ENCODE measurements at regions not wholly inside any gene's neighbourhood (a gene's known extent, or its start where the extent isn't known, plus 50 kb on each side); places are given as distances from the start of the nearest gene placed in this dataset.

DNA sequence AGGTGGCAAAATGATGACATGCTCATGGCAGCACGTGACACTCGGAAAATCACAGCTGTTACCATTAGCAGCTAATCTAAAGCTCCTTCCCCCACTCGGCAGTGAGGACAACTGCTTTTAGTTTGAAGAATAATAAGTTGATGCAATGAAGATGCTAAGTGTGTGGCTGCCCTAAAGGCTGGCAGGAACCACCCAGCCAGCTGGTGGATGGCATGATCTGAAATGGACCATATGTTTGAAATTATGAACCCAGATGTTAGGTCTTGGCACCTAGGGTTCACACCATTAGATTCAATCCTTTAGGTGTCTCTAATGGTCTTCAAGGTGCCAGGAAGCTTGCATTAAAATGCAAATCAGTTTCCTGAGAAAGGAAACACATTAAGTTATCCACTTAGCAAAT, 230.1 kb downstream of the WDR11 start:
- ChIA-PET CTCF (no interaction called here), POLR2A (no interaction called here)
- Mint-ChIP-seq H3K4me3 (no peak overlapping the region), H3K4me1 (no peaks in the 10 kb centered on the region), H3K27me3 (peaks cover 4% of the 10 kb centered on the region), H3K27ac (no peak overlapping the region), H3K9me3 (ENCODE audit: insufficient read depth) (no peaks in the 10 kb centered on the region)
- DNase-seq (no peak), ATAC-seq (ENCODE audit: low read depth) (no peak)
- H3K79me2 ChIP-seq (ENCODE audit: control insufficient read depth, insufficient read depth, low read length) = no peaks in the 10 kb centered on the region
- H3K36me3 ChIP-seq (replicated peaks in 1 of 2; ENCODE audit: control extremely low read depth in 1 of 2, control insufficient read depth in 1 of 2, extremely low read depth in 1 of 2, insufficient read depth in 2 of 2, low read length in 1 of 2) = no peaks in the 10 kb centered on the region
- H3K4me2 ChIP-seq (replicated peaks; ENCODE audit: low read depth, low read length, poor library complexity, severe bottlenecking) = no peak overlapping the region
- H3K4me3 ChIP-seq (ENCODE audit: control extremely low read depth in 1 of 5, extremely low read depth in 1 of 5, insufficient read depth in 1 of 5, low read depth in 2 of 5, low read length in 4 of 5) = no peak overlapping the region
- no peak overlapping the region for H3K27ac ChIP-seq (ENCODE audit: low read length in 2 of 2)
- H3K9ac ChIP-seq (ENCODE audit: low read length) = no peak overlapping the region
- no peaks in the 10 kb centered on the region for H3K27me3 ChIP-seq (replicated peaks in 1 of 4; ENCODE audit: control extremely low read depth in 1 of 4, control insufficient read depth in 3 of 4, insufficient read depth in 4 of 4, low read length in 3 of 4)
- H4K20me1 ChIP-seq (ENCODE audit: control insufficient read depth, insufficient read depth, low read length, poor library complexity, severe bottlenecking) = no peaks in the 10 kb centered on the region
- H3K4me1 ChIP-seq (ENCODE audit: control insufficient read depth in 2 of 2, insufficient read depth in 2 of 2, low read length in 2 of 2) = no peaks in the 10 kb centered on the region
- no peak for TF ChIP-seq EZH2 (IDR thresholded peaks at IDR 0.05; ENCODE audit: borderline replicate concordance, insufficient read depth, low read depth, low read length, poor library complexity, severe bottlenecking)
- H2AFZ ChIP-seq (ENCODE audit: insufficient read depth, low read depth, low read length, poor library complexity, severe bottlenecking) = no peak overlapping the region
- peaks cover 0 to 2% (median 0%) of the 10 kb centered on the region in 3 donors for H3K9me3 ChIP-seq (ENCODE audit: control extremely low read depth in 1 of 3, control insufficient read depth in 2 of 3, insufficient read depth in 1 of 3, low read length in 2 of 3)
- no CpG with 5 or more reads among the region's 3 CpGs for WGBS (ENCODE audit: insufficient coverage)
- intact Hi-C loops (cut with micrococcal nuclease) = no loop called here

DNA sequence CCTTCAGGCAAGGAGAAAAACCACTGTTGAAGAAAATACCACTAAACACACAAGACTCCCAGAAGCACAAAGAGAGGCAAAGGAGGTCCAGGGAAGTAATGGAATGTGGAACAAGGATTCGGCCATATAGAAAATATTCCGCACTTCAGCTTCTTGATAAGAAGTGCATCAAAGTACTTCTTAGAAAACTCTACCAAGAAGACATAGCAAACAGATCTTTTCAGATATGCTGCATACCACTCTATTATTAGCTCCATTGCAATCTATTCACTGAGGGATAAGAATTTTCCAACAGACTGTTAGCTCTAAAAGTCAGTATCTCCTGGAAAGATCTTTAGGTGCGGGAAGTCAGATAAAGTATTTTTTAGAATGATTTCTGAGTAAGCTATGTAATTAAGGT, 231.8 kb downstream of the WDR11 start:
- intact Hi-C loops (cut with micrococcal nuclease) = no loop called here
- no peaks in the 10 kb centered on the region for H3K4me1 Mint-ChIP-seq
- H3K79me2 ChIP-seq (ENCODE audit: control insufficient read depth, insufficient read depth, low read length) = no peaks in the 10 kb centered on the region
- H3K27ac Mint-ChIP-seq = no peak overlapping the region
- TF ChIP-seq EZH2 (IDR thresholded peaks at IDR 0.05; ENCODE audit: borderline replicate concordance, insufficient read depth, low read depth, low read length, poor library complexity, severe bottlenecking) = no peak
- TF ChIP-seq, protein P1, sequence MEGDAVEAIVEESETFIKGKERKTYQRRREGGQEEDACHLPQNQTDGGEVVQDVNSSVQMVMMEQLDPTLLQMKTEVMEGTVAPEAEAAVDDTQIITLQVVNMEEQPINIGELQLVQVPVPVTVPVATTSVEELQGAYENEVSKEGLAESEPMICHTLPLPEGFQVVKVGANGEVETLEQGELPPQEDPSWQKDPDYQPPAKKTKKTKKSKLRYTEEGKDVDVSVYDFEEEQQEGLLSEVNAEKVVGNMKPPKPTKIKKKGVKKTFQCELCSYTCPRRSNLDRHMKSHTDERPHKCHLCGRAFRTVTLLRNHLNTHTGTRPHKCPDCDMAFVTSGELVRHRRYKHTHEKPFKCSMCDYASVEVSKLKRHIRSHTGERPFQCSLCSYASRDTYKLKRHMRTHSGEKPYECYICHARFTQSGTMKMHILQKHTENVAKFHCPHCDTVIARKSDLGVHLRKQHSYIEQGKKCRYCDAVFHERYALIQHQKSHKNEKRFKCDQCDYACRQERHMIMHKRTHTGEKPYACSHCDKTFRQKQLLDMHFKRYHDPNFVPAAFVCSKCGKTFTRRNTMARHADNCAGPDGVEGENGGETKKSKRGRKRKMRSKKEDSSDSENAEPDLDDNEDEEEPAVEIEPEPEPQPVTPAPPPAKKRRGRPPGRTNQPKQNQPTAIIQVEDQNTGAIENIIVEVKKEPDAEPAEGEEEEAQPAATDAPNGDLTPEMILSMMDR (IDR thresholded peaks at IDR 0.05) = no peak
- DNase-seq (no peak), ATAC-seq (ENCODE audit: low read depth) (no peak)
- no peak overlapping the region for H3K27ac ChIP-seq (ENCODE audit: low read length in 2 of 2)
- H3K27me3 ChIP-seq (replicated peaks in 1 of 4; ENCODE audit: control extremely low read depth in 1 of 4, control insufficient read depth in 3 of 4, insufficient read depth in 4 of 4, low read length in 3 of 4) = no peaks in the 10 kb centered on the region
- H3K4me2 ChIP-seq (replicated peaks; ENCODE audit: low read depth, low read length, poor library complexity, severe bottlenecking) = no peak overlapping the region
- peaks cover 4% of the 10 kb centered on the region for H3K9me3 Mint-ChIP-seq (ENCODE audit: insufficient read depth)
- H4K20me1 ChIP-seq (ENCODE audit: control insufficient read depth, insufficient read depth, low read length, poor library complexity, severe bottlenecking) = no peaks in the 10 kb centered on the region
- H3K27me3 Mint-ChIP-seq = no peaks in the 10 kb centered on the region
- no peak overlapping the region for H3K4me3 Mint-ChIP-seq
- H3K4me3 ChIP-seq (ENCODE audit: control extremely low read depth in 1 of 5, extremely low read depth in 1 of 5, insufficient read depth in 1 of 5, low read depth in 2 of 5, low read length in 4 of 5) = no peak overlapping the region
- peaks cover 0 to 4% (median 0%) of the 10 kb centered on the region in 3 donors for H3K9me3 ChIP-seq (ENCODE audit: control extremely low read depth in 1 of 3, control insufficient read depth in 2 of 3, insufficient read depth in 1 of 3, low read length in 2 of 3)
- ChIA-PET CTCF (no interaction called here), POLR2A (no interaction called here)
- WGBS (ENCODE audit: insufficient coverage) = no CpG with 5 or more reads among the region's 3 CpGs
- H2AFZ ChIP-seq (ENCODE audit: insufficient read depth, low read depth, low read length, poor library complexity, severe bottlenecking) = no peak overlapping the region
- H3K9ac ChIP-seq (ENCODE audit: low read length) = no peak overlapping the region
- H3K4me1 ChIP-seq (ENCODE audit: control insufficient read depth in 2 of 2, insufficient read depth in 2 of 2, low read length in 2 of 2) = no peaks in the 10 kb centered on the region
- no peaks in the 10 kb centered on the region for H3K36me3 ChIP-seq (replicated peaks in 1 of 2; ENCODE audit: control extremely low read depth in 1 of 2, control insufficient read depth in 1 of 2, extremely low read depth in 1 of 2, insufficient read depth in 2 of 2, low read length in 1 of 2)

Measured in B cell (primary cell).